BJ (cell line): ENCODE measurements at regions not wholly inside any gene's neighbourhood (a gene's known extent, or its start where the extent isn't known, plus 50 kb on each side); places are given as distances from the start of the nearest gene placed in this dataset.

Source experiments
- CTCF ChIA-PET: fragments of 350-600 bp; formaldehyde crosslinking; extraction: SDS; loops from one replicate; lab custom pipeline; 2021; ENCODE audit warnings: antibody characterized with exemption, inconsistent platforms; lab: Yijun Ruan, JAX
- POLR2A ChIA-PET: fragments of 300-600 bp; sonication (Branson Sonifier 250); formaldehyde crosslinking; extraction: SDS; loops from one replicate; lab custom pipeline; 2021; ENCODE audit warnings: antibody characterized with exemption; lab: Charles Lee
- DNase-seq: peaks from one replicate; pipeline ENCODE4 v3.0.0-alpha.2; 2011; ENCODE audit warnings: low read depth
- H3K27me3 ChIP-seq: 2 replicates; pipeline ENCODE4 v1.6.0; 2011; ENCODE audit warnings: low read length; ENCODE audit not compliant: control insufficient read depth, insufficient read depth
- H3K36me3 ChIP-seq: 2 replicates; pipeline ENCODE4 v1.5.1; 2011; ENCODE audit warnings: low read length; ENCODE audit not compliant: control insufficient read depth, insufficient read depth
- H3K4me3 ChIP-seq: 2 replicates; pipeline ENCODE4 v1.5.1; 2011; ENCODE audit warnings: low read depth, mild to moderate bottlenecking, control low read depth, low read length
- CTCF ChIP-seq: IDR thresholded peaks from 2 replicates; pipeline ENCODE4 v1.5.1; 2011; ENCODE audit warnings: low read depth, mild to moderate bottlenecking, control low read depth, inconsistent platforms, low read length, moderate library complexity; ENCODE audit not compliant: insufficient read depth

- ChIA-PET CTCF (interaction anchor here (0.5 kb wide), 1 partner anchor 57 kb away, joined by 3 read pairs; no protein-coding TSS in a partner anchor), POLR2A (no interaction called here)
- no peaks in the 10 kb centered on the region for H3K27me3 ChIP-seq
- no peak for TF ChIP-seq CTCF
- H3K36me3 ChIP-seq = no peaks in the 10 kb centered on the region
- H3K4me3 ChIP-seq = no peak overlapping the region
- no peak for DNase-seq
Observed at GRCh38 chr13:80787604-80788003, 446.7 kb upstream of the SPRY2 start.

- no peak for DNase-seq
- H3K36me3 ChIP-seq = no peaks in the 10 kb centered on the region
- no peak for TF ChIP-seq CTCF
- CTCF ChIA-PET = no interaction called here
- POLR2A ChIA-PET = no interaction called here
- H3K4me3 ChIP-seq = no peak overlapping the region
- H3K27me3 ChIP-seq = no peaks in the 10 kb centered on the region
Observed at GRCh38 chr13:80783926-80784565, 443.1 kb upstream of the SPRY2 start.

GRCh38 chr13:80782441-80782840 is 441.5 kb upstream of the SPRY2 start:
- Histone ChIP-seq H3K36me3 (no peaks in the 10 kb centered on the region), H3K4me3 (no peak overlapping the region), H3K27me3 (no peaks in the 10 kb centered on the region)
- TF ChIP-seq CTCF = no peak
- ChIA-PET POLR2A (no interaction called here), CTCF (no interaction called here)
- no peak for DNase-seq

- TF ChIP-seq CTCF = no peak
- ChIA-PET POLR2A (no interaction called here), CTCF (no interaction called here)
- Histone ChIP-seq H3K4me3 (no peak overlapping the region), H3K27me3 (no peaks in the 10 kb centered on the region), H3K36me3 (no peaks in the 10 kb centered on the region)
- DNase-seq = no peak
Observed at GRCh38 chr13:80778297-80778696, 437.4 kb upstream of the SPRY2 start.

- POLR2A ChIA-PET = no interaction called here
- TF ChIP-seq CTCF = no peak
- no peaks in the 10 kb centered on the region for H3K27me3 ChIP-seq
- no peaks in the 10 kb centered on the region for H3K36me3 ChIP-seq
- H3K4me3 ChIP-seq = no peak overlapping the region
- no peak for DNase-seq
- CTCF ChIA-PET = no interaction called here
Observed at GRCh38 chr13:80757694-80758093, 416.8 kb upstream of the SPRY2 start.
